T47D (cell line): ENCODE measurements at regions not wholly inside any gene's neighbourhood (a gene's known extent, or its start where the extent isn't known, plus 50 kb on each side); places are given as distances from the start of the nearest gene placed in this dataset.
"Not testable (repeated sequence)": the region's sequence is repeated elsewhere in the genome, so short reads cannot be mapped to it uniquely, and the experiment has no call there.

Experiments used
- DNase-seq, 2 experiments: peaks; one replicate each; pipeline versions ENCODE4 v3.0.0 to v3.0.0-alpha.2; 2011 to 2012; ENCODE audit warnings: low read depth in 1 of 2, low spot score in 1 of 2
- JUND ChIP-seq: IDR thresholded peaks from 2 replicates; pipeline ENCODE4 v1.6.1; 2012; ENCODE audit warnings: low read depth
- in situ Hi-C: cut with HindIII; loops from 2 replicates; pipeline ENCODE4 v1.10.0; 2016; ENCODE audit warnings: low sequenced_read_pairs, low pct_unique_long_range_greater_than_20kb

DNA sequence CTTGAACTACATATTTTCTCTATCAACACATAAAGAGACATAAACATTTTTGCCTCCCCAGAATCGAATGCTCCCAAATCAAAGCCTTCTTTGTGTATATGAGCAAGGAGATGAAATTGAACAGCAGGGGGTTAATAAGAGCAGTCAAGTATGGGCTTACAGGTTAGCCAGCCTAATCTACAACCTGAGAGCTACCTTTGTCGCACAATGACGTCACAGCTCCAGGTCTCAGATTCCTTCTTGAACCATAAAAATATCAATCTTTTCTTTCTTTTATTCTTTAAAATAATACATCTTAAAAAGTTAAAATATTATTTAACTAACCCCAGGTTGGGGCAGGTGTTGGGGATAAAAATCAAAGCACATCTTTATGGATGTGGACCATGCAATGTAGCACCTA is 482.9 kb upstream of the CDH11 start:
- in situ Hi-C loops = no loop called here
- no peak for DNase-seq
- TF ChIP-seq JUND = no peak

DNA sequence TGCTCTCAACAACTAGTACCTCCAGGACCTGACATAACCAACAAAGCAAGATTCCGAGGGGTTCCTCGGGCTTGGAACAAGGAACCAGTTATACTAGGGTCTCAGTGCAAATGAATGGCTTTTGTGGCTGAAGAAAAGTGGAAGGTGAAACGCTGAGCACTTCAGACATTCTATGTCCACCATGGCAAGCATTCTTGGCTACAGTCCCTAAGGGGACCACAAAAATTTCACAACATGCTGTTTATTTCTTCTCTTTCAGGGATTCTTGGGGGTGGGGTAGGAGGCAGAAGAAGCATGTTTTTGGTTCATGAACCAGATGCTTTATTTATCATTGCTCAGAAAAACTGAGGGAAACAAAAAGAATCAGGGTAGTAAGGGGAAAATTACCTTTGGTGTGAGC is 479.9 kb upstream of the CDH11 start:
- in situ Hi-C loops = no loop called here
- TF ChIP-seq JUND = no peak
- no peak for DNase-seq

DNA sequence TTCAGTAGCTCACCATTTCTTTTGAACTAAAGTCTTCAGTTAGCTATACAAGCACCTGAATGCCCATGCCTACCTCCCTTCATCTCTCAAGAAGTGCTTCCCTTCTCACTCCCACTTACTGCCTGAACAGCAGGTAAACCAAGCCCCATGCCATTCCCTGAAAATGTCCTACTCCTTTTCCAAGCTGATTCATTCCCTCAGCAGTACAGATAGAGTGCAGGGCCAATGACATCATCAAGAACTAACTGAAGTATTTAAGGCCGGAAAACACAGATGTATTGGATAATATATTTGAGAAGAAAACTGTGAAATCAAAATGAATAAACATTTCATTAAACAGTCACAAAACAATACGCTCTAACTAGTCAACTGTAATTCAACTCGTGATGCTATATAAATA is 478.8 kb upstream of the CDH11 start:
- in situ Hi-C loops = no loop called here
- no peak for DNase-seq
- no peak for TF ChIP-seq JUND

DNA sequence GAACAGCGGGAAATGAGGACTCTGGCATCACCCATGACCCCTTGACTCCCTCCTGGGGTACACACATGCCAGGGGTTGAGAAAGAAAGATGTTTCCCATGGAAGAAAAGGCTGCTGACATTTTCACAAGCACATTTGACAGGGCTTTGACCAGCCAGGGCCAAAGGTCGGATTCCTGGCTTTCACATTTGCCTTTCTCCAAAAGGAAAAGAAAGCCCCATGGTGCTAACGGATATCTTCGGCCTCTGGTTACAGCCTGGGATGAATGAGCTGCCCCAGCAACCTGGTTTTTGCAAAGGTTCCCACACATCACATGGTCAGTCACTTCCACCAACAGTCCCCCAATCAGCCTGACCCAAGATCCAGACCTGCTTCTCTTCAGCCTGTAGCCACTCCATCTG is 478.2 kb upstream of the CDH11 start:
- in situ Hi-C loops = no loop called here
- DNase-seq = no peak
- TF ChIP-seq JUND = no peak

DNA sequence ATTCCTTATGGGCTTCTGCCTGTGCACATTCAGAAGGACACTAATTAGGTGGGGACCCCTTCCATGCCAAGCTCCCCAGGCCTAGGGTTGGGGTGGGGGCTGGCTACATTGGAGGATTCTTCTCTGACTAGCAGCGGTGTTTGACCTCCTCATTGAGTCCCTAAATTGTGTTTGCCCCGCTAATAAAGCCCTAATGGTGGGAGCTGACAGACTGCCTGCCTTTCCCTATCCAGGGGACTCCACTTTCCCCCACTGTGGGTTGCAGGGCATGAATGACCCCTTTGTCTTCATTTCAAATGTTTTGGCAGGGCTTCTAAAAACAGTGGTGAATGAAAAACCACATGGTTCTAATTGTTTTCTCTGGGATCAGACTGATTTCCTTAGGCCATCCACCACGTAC is 476.8 kb upstream of the CDH11 start:
- TF ChIP-seq JUND = no peak
- in situ Hi-C loops = no loop called here
- no peak for DNase-seq

DNA sequence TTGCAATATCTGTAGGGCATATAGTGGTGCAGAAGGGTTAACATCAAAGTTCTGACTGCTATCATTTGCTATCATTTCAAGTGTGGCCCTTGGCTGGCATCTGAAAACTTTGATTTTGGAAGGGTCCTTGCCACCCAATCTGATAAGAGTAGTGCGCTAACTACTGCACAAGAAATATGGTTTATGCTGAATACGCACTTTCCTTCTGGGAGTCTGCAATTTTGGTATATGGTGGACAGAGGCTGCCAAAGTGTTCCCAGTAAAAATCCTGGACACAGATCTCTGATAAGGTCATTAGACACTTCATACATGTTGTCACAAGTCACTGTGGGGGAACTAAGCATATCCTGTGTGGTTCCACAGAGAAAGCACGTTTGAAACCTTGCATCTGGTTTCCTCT is 461.6 kb upstream of the CDH11 start:
- in situ Hi-C loops = no loop called here
- no peak for TF ChIP-seq JUND
- no peak for DNase-seq

DNA sequence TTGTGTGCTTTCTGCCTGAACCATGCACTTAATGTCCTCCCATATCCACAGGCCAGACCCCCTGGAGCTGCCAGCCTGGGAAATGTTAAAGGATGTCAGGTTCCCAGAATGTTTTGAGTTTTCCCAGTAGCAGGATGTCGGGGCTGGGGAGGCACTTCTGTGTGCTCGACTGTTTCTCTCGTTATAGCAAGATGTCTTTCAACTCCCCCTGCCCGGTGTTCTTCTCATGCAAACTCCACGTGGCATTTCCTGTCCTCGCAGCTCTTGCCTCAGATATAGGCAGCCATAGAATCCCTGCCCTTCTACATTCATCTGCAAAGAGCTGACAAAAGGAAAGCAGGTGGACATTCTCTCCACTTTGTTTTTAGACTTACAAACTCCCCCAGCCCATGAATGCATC is 457.2 kb upstream of the CDH11 start:
- TF ChIP-seq JUND = no peak
- in situ Hi-C loops = no loop called here
- no peak for DNase-seq

DNA sequence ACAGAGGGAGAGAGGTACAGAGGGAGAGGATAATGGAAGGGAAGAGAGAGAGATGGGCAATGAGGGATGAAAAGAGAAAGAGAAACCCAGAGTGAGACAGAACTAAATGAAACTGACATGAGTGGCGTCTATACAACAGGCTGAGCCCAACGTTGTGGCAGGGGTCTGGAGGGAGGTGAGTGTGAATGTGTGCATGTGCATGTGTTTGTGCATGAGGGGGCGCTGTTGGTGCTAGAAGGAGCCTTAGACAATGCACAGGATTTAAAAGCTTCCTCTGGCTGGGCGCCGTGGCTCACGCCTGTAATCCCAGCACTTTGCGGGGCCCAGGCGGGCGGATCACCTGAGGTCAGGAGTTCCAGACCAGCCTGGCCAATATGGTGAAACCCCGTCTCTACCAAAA is 454.8 kb upstream of the CDH11 start:
- DNase-seq = no peak
- TF ChIP-seq JUND = no peak

DNA sequence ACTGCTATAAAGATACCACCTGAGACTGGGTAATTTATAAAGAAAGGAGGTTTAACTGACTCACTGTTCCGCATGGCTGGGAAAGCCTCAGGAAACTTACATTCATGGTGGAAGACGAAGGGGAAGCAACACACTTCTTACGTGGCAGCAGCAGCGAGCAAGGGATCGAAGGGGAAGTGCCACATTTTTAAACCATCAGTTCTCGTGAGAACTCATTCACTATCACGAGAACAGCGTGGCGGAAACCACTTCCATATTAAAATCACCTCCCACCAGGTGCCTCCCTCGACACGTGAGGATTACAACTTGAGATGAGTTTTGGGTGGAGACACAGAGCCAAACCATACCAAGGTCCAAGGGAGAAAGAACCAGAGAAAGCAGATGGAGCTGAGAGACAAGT is 454.3 kb upstream of the CDH11 start:
- TF ChIP-seq JUND = no peak
- peak in 1 of 2 experiments; percentile 12 for DNase-seq
- in situ Hi-C loops = no loop called here

More for the DNA sequence above, 454.8 kb upstream of the CDH11 start:
- in situ Hi-C loops = no loop called here

DNA sequence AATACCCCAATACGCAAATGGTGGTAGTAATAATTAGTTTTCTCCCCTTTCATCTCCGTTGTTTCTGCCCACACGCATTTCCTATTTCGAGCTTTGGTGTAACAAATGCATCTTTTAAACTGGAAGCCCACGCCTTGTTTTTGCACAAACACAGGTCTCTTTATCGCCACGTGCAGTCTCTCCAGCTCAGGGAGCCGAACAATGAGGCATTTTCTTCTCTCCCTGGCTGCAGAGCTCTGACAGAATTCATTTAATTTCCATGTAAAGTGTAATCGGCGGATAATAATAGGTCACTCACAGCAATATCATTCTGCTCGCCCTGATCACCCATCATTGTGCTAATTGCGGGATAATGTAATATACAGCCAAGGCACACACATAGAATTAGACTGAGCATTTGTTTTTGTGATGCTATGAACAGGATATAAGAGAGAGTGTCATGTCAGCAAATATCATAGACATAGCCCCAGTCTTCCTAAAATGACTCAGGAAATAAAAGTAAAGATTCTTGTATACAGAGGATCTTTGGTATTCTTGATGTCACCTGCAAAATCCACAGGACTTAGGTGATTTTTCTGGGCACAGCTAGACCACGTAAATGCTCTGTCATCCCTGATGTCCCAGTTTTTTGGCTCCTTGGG is 452.6 kb upstream of the CDH11 start:
- TF ChIP-seq JUND = no peak
- in situ Hi-C loops = no loop called here
- DNase-seq = no peak

DNA sequence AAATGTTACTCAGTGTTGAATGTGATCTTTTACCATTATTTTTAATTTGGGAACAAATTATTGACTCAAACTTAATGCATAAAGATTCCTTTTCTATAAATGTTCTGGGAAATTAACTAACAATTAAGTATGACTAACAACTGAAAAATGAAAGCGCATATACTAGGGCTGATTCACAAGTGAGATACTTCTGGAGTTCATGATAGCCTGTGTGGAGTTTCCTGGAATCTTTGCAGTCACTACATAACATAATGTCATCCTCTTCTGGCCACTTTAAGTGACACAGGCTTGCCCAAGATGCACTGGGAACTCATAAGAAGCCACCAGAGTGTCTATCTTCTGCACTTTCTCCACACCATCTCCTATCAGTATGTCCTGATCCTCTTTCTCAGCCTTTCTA is 450.3 kb upstream of the CDH11 start:
- no peak for DNase-seq
- no peak for TF ChIP-seq JUND
- in situ Hi-C loops = no loop called here

DNA sequence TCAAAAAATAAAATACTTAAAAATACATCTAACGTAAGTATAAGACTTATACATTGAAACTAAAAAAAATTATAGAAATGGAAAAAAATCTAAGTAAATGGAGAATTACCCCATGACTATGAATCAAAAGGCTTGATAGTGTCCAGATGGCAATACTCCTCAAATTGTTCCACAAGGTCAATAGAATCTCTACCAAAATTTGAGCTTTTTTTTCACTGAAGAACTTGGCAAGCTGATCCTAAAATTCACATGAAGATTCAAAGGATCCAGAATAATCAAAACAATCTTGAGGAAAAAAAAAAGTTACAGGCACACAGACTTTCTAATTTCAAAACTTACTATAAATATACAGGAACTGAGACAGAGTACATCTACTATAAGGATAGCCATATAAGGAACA is 448.4 kb upstream of the CDH11 start:
- in situ Hi-C loops = no loop called here
- DNase-seq = no peak
- no peak for TF ChIP-seq JUND

DNA sequence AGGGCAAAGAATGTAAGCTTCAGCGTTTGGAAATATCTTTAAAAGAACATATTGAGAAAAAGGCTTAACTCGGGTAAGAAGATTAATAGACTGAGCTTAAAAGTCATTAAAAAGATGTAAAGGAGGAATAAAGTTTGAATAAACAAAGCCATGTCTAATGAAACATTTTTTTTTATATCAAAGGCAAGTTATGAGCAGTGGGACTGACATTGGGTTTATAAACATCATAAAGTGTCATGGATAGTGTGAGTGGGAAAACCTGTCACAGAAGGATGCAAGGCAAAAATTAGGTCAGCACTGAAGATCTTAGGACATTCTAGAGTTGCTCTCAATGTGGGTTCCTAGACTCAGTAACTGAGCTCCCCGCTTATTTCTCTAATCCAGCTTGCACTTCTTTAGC is 438.0 kb upstream of the CDH11 start:
- no peak for TF ChIP-seq JUND
- in situ Hi-C loops = no loop called here
- DNase-seq = no peak

DNA sequence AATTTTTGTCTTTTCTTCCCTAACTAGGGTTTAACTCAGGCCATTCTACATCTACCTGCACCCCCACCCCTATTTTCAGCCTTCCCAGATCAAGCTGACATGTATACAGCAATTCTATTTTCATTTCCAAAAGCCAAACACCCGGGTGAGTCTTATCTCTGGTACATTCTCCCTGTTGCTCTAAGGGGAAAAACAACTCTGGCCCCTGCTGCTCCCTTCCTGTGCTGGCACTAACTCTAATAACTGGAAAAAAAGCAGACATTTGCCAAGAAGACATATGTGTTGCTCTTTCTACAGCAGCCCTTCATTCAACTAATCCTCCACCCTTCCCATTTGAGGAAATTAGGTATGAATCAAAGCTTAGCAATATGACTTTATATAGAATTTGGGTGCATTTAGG is 427.8 kb upstream of the CDH11 start:
- DNase-seq, in situ Hi-C loops: not testable (repeated sequence)
